GM10248 (cell line): ENCODE measurements at regions not wholly inside any gene's neighbourhood (a gene's known extent, or its start where the extent isn't known, plus 50 kb on each side); places are given as distances from the start of the nearest gene placed in this dataset.

Experiments used
- CTCF ChIA-PET: fragments of 300-600 bp; sonication (Branson Sonifier 250); formaldehyde crosslinking; extraction: SDS; loops from one replicate; lab custom pipeline; 2021; ENCODE audit warnings: antibody characterized with exemption; lab: Yijun Ruan, JAX
- POLR2A ChIA-PET: fragments of 350-650 bp; sonication (Branson Sonifier 250); formaldehyde crosslinking; extraction: SDS; loops from one replicate; lab custom pipeline; 2020; ENCODE audit warnings: antibody characterized with exemption; lab: Yijun Ruan, JAX
- DNase-seq: peaks from one replicate; pipeline ENCODE4 v3.0.0; 2012; ENCODE audit errors: extremely low spot score
- CTCF ChIP-seq: IDR thresholded peaks from 2 replicates; pipeline ENCODE4 v1.5.1; 2012; ENCODE audit warnings: mild to moderate bottlenecking, low read depth; ENCODE audit errors: extremely low read depth, missing control alignments, control extremely low read depth

- ChIA-PET CTCF (interaction anchor here (1.2 to 4.6 kb wide), 3 partner anchors 10 to 14 kb away, joined by 3 to 22 read pairs (median 3); no protein-coding TSS in a partner anchor), POLR2A (no interaction called here)
These were observed 522.2 kb upstream of the JAG1 start for GRCh38 chr20:11195899-11196558.

DNA sequence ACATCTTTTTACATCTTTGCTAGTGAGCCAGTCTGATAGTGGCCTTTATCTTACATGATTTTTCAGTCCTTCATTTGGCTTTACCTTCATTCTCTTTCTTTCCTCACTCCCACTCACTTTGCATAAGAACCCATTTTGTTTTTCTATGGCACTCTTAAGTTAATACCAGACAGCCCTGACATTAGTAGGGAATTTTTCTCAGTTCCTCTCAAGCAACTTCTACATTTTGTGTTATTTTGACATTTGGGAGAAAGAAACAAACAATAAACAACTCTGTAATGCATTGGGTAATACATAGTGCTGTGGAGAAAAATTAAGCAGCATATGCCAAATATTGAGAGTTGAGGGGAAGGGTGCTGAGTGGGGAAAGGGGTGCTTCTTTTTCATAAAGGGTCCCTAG, 524.1 kb upstream of the JAG1 start:
- TF ChIP-seq CTCF = no peak
- no peak for DNase-seq
- POLR2A ChIA-PET = no interaction called here
- CTCF ChIA-PET = no interaction called here

More at GRCh38 chr20:11195899-11196558, 522.2 kb upstream of the JAG1 start:
- TF ChIP-seq CTCF = no peak
- DNase-seq = no peak

- CTCF ChIA-PET = no interaction called here
- TF ChIP-seq CTCF = no peak
- DNase-seq = no peak
- POLR2A ChIA-PET = no interaction called here
These were observed 526.6 kb upstream of the JAG1 start for GRCh38 chr20:11200423-11200822.

GRCh38 chr20:11204926-11205768, 531.3 kb upstream of the JAG1 start:
- POLR2A ChIA-PET = no interaction called here
- CTCF ChIA-PET = interaction anchor here (0.7 to 4.5 kb wide), 25 partner anchors 10 to 650 kb away, joined by 3 to 70 read pairs (median 4); partner anchors contain the start of gene JAG1
- peak; percentile 74 for TF ChIP-seq CTCF
- peak; percentile 24 for DNase-seq

GRCh38 chr20:11205769-11206362, 532.1 kb upstream of the JAG1 start:
- ChIA-PET CTCF (interaction anchor here (1.0 to 4.5 kb wide), 20 partner anchors 11 to 650 kb away, joined by 3 to 70 read pairs (median 4); partner anchors contain the start of gene JAG1), POLR2A (no interaction called here)
- DNase-seq = no peak
- no peak for TF ChIP-seq CTCF
